DND-41 (cell line): ENCODE measurements at regions not wholly inside any gene's neighbourhood (a gene's known extent, or its start where the extent isn't known, plus 50 kb on each side); places are given as distances from the start of the nearest gene placed in this dataset.

Experiments
- EZH2 ChIP-seq: IDR thresholded peaks from 3 replicates; pipeline ENCODE4 v1.6.1; 2012; ENCODE audit warnings: borderline replicate concordance, low read depth, mild to moderate bottlenecking, moderate library complexity, low read length, inconsistent platforms; ENCODE audit not compliant: severe bottlenecking
- TF ChIP-seq, protein P1 (sequence below): IDR thresholded peaks from 2 replicates; pipeline ENCODE4 v1.5.1; 2012; ENCODE audit warnings: borderline replicate concordance, low read length, moderate library complexity, mild to moderate bottlenecking; ENCODE audit not compliant: poor library complexity, severe bottlenecking; ENCODE audit errors: extremely low read depth

GRCh38 chr2:239692919-239693318 lies 292.1 kb upstream of the HDAC4 start:
- no peak for TF ChIP-seq EZH2
- TF ChIP-seq, protein P1, sequence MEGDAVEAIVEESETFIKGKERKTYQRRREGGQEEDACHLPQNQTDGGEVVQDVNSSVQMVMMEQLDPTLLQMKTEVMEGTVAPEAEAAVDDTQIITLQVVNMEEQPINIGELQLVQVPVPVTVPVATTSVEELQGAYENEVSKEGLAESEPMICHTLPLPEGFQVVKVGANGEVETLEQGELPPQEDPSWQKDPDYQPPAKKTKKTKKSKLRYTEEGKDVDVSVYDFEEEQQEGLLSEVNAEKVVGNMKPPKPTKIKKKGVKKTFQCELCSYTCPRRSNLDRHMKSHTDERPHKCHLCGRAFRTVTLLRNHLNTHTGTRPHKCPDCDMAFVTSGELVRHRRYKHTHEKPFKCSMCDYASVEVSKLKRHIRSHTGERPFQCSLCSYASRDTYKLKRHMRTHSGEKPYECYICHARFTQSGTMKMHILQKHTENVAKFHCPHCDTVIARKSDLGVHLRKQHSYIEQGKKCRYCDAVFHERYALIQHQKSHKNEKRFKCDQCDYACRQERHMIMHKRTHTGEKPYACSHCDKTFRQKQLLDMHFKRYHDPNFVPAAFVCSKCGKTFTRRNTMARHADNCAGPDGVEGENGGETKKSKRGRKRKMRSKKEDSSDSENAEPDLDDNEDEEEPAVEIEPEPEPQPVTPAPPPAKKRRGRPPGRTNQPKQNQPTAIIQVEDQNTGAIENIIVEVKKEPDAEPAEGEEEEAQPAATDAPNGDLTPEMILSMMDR: no peak
